Panc1 (cell line): ENCODE measurements at regions not wholly inside any gene's neighbourhood (a gene's known extent, or its start where the extent isn't known, plus 50 kb on each side); places are given as distances from the start of the nearest gene placed in this dataset.

Experiments
- ATAC-seq: fragments of 200-7000 bp; cut with Tn5 transposase; 2 replicates; pipeline ENCODE4 v1.9.1; 2020; ENCODE audit warnings: mild to moderate bottlenecking, moderate library complexity
- BruUV-seq: library from RNA; stranded (reverse); fragments of 400-500 nt; replicated peaks from 2 replicates; lab custom pipeline; 2021; lab: Mats Ljungman, UMichigan
- CTCF ChIA-PET: fragments of 300-600 bp; sonication (Branson Sonifier 250); formaldehyde crosslinking; loops from one replicate; lab custom pipeline; 2022; ENCODE audit warnings: antibody characterized with exemption; lab: Charles Lee
- POLR2A ChIA-PET: fragments of 300-600 bp; sonication (Branson Sonifier 250); formaldehyde crosslinking; loops from one replicate; lab custom pipeline; 2022; ENCODE audit warnings: antibody characterized with exemption; lab: Charles Lee
- DNase-seq: peaks from one replicate; pipeline ENCODE4 v3.0.0-alpha.2; 2010; ENCODE audit warnings: low read depth, low spot score
- H3K27ac ChIP-seq: 2 replicates; pipeline ENCODE4 v1.5.1; 2011; ENCODE audit warnings: mild to moderate bottlenecking, low read length, inconsistent platforms
- H3K27me3 ChIP-seq: fragments of 200-500 bp; sonication (Bioruptor generic); 2 replicates; pipeline ENCODE4 v1.6.0; 2014; ENCODE audit warnings: low read length, inconsistent platforms; ENCODE audit not compliant: control insufficient read depth, insufficient read depth
- H3K36me3 ChIP-seq: fragments of 200-500 bp; sonication (Bioruptor generic); 2 replicates; pipeline ENCODE4 v1.5.1; 2014; ENCODE audit warnings: inconsistent platforms, mild to moderate bottlenecking, low read length, moderate library complexity; ENCODE audit not compliant: control insufficient read depth, insufficient read depth
- H3K4me1 ChIP-seq: 2 replicates; pipeline ENCODE4 v1.5.1; 2011; ENCODE audit warnings: inconsistent platforms, mild to moderate bottlenecking, low read length, moderate library complexity; ENCODE audit not compliant: control insufficient read depth, insufficient read depth
- H3K4me3 ChIP-seq, 2 experiments: 2 replicates each; pipeline ENCODE4 v1.5.1; 2011 to 2012; ENCODE audit warnings: low read depth in 2 of 2, low read length in 2 of 2, mild to moderate bottlenecking in 2 of 2, inconsistent platforms in 1 of 2, moderate library complexity in 1 of 2
- H3K9me3 ChIP-seq: fragments of 200-500 bp; sonication (Bioruptor generic); 2 replicates; pipeline ENCODE4 v1.5.1; 2014; ENCODE audit warnings: low read depth, mild to moderate bottlenecking, inconsistent platforms, low read length, moderate library complexity; ENCODE audit not compliant: control insufficient read depth, insufficient read depth
- POLR2AphosphoS5 ChIP-seq: IDR thresholded peaks from 2 replicates; pipeline ENCODE4 v1.6.1; 2012; ENCODE audit warnings: mild to moderate bottlenecking, low read depth, low read length, moderate library complexity
- SIN3A ChIP-seq: IDR thresholded peaks from 2 replicates; pipeline ENCODE4 v1.6.1; 2012; ENCODE audit warnings: low read depth, mild to moderate bottlenecking, low read length, moderate library complexity, borderline replicate concordance; ENCODE audit not compliant: insufficient read depth
- TCF7L2 ChIP-seq: IDR thresholded peaks from 2 replicates; pipeline ENCODE4 v1.6.1; 2011; ENCODE audit warnings: mild to moderate bottlenecking, low read depth, low read length, inconsistent platforms
- in situ Hi-C: cut with HindIII; loops from 2 replicates; pipeline ENCODE4 v1.10.0; 2016; ENCODE audit warnings: low sequenced_read_pairs, low pct_unique_long_range_greater_than_20kb
- intact Hi-C: fragments of 100-400 bp; cut with micrococcal nuclease; formaldehyde crosslinking; loops from one replicate; pipeline ENCODE4 v1.10.0; 2022; ENCODE audit not compliant: unreplicated experiment
- TF ChIP-seq, protein P1 (sequence below), 2 experiments: IDR thresholded peaks; 2 replicates each; pipeline ENCODE4 v1.6.1; 2011 to 2012; ENCODE audit warnings: low read depth in 2 of 2, control low read depth in 1 of 2, low read length in 1 of 2, mild to moderate bottlenecking in 1 of 2, moderate library complexity in 1 of 2; ENCODE audit not compliant: insufficient read depth in 1 of 2
- TF ChIP-seq, protein P2 (sequence below): fragments of 450-650 bp; IDR thresholded peaks from 2 replicates; pipeline ENCODE4 v1.5.1; 2017; ENCODE audit warnings: mild to moderate bottlenecking

DNA sequence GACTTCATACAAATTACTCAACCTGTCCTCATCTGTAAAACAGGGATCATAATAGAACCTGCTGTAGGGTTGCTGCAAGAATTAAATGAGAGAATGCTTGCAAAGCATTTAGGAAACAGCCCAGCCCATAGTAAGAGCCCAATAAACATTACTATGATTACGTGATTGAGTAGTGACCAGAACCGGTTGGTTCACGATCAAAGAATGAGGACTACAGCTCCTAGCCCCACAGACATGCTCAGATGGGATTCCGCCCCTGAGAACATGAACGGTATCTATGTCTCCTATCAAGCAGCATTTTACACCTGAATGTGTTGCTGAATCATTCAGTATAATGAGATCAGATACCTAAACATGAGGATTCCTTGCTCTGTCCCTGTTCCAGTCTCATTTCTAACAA is 104.8 kb upstream of the ZNF648 start:
- no peaks in the 10 kb centered on the region for H3K4me1 ChIP-seq
- no peak overlapping the region for H3K4me3 ChIP-seq
- H3K9me3 ChIP-seq: no peaks in the 10 kb centered on the region
- ChIA-PET POLR2A (no interaction called here), CTCF (no interaction called here)
- H3K36me3 ChIP-seq: no peaks in the 10 kb centered on the region
- no peak overlapping the region for H3K27ac ChIP-seq
- H3K27me3 ChIP-seq: no peaks in the 10 kb centered on the region
- TF ChIP-seq POLR2AphosphoS5 (no peak), TCF7L2 (no peak)
- TF ChIP-seq, protein P1, sequence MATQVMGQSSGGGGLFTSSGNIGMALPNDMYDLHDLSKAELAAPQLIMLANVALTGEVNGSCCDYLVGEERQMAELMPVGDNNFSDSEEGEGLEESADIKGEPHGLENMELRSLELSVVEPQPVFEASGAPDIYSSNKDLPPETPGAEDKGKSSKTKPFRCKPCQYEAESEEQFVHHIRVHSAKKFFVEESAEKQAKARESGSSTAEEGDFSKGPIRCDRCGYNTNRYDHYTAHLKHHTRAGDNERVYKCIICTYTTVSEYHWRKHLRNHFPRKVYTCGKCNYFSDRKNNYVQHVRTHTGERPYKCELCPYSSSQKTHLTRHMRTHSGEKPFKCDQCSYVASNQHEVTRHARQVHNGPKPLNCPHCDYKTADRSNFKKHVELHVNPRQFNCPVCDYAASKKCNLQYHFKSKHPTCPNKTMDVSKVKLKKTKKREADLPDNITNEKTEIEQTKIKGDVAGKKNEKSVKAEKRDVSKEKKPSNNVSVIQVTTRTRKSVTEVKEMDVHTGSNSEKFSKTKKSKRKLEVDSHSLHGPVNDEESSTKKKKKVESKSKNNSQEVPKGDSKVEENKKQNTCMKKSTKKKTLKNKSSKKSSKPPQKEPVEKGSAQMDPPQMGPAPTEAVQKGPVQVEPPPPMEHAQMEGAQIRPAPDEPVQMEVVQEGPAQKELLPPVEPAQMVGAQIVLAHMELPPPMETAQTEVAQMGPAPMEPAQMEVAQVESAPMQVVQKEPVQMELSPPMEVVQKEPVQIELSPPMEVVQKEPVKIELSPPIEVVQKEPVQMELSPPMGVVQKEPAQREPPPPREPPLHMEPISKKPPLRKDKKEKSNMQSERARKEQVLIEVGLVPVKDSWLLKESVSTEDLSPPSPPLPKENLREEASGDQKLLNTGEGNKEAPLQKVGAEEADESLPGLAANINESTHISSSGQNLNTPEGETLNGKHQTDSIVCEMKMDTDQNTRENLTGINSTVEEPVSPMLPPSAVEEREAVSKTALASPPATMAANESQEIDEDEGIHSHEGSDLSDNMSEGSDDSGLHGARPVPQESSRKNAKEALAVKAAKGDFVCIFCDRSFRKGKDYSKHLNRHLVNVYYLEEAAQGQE (IDR thresholded peaks at IDR 0.05; ENCODE audit: insufficient read depth in 1 of 2, low read depth in 2 of 2, low read length in 1 of 2): no peak
- TF ChIP-seq, protein P2, sequence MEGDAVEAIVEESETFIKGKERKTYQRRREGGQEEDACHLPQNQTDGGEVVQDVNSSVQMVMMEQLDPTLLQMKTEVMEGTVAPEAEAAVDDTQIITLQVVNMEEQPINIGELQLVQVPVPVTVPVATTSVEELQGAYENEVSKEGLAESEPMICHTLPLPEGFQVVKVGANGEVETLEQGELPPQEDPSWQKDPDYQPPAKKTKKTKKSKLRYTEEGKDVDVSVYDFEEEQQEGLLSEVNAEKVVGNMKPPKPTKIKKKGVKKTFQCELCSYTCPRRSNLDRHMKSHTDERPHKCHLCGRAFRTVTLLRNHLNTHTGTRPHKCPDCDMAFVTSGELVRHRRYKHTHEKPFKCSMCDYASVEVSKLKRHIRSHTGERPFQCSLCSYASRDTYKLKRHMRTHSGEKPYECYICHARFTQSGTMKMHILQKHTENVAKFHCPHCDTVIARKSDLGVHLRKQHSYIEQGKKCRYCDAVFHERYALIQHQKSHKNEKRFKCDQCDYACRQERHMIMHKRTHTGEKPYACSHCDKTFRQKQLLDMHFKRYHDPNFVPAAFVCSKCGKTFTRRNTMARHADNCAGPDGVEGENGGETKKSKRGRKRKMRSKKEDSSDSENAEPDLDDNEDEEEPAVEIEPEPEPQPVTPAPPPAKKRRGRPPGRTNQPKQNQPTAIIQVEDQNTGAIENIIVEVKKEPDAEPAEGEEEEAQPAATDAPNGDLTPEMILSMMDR: no peak
- intact Hi-C loops: no loop called here
- in situ Hi-C loops: no loop called here
- BruUV-seq: no TSS peak
- ATAC-seq: no peak
- DNase-seq: no peak

DNA sequence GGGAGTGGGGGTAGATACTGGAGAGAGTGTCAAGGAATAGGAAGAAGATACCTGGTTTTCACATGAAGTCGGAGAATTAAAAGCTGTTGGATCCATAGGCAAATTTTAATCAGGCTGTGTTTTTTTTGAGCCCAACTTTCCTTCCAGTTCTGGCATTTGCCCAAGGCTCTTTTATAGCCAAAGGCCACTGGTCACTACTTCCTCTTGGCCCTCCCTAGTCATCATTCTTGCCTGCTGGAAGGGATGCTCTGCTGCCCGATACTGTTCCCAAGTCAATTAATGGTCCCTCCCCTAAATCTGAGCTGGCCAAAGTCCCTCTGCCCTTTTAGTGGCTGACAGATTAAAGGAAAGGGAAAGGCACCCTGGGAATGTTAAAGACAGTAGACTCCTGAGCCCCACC is 102.8 kb upstream of the ZNF648 start:
- POLR2A ChIA-PET: no interaction called here
- no peak for DNase-seq
- intact Hi-C loops (no loop called here), in situ Hi-C loops (no loop called here)
- CTCF ChIA-PET: no interaction called here
- Histone ChIP-seq H3K4me3 (no peak overlapping the region), H3K36me3 (no peaks in the 10 kb centered on the region), H3K27me3 (no peaks in the 10 kb centered on the region), H3K4me1 (no peaks in the 10 kb centered on the region), H3K27ac (no peak overlapping the region), H3K9me3 (no peaks in the 10 kb centered on the region; the same call in 1 of the 2 replicates)
- no TSS peak for BruUV-seq
- no peak for ATAC-seq
- TF ChIP-seq POLR2AphosphoS5 (no peak), SIN3A (no peak), TCF7L2 (no peak)
- TF ChIP-seq, protein P1 (IDR thresholded peaks at IDR 0.05; ENCODE audit: insufficient read depth in 1 of 2, low read depth in 2 of 2, low read length in 1 of 2): no peak
- TF ChIP-seq, protein P2: no peak
